ENCODE measurements at regions not wholly inside any gene's neighbourhood (a gene's known extent, or its start where the extent isn't known, plus 50 kb on each side); places are given as distances from the start of the nearest gene placed in this dataset.

- BruUV-seq (replicated peaks) = no TSS peak
- Histone ChIP-seq H4K20me1 (replicated peaks; ENCODE audit: control insufficient read depth, insufficient read depth, low read length) (no peaks in the 10 kb centered on the region), H3K9ac (ENCODE audit: insufficient read depth in 1 of 2, low read depth in 2 of 2, low read length in 2 of 2) (no peak overlapping the region), H3K27me3 (ENCODE audit: control insufficient read depth in 2 of 2, insufficient read depth in 2 of 2, low read length in 2 of 2) (peaks cover 28 to 63% of the 10 kb centered on the region in 2 experiments), H3K4me2 (ENCODE audit: insufficient read depth, low read length) (no peak overlapping the region), H3K79me2 (ENCODE audit: control insufficient read depth, insufficient read depth, low read length) (no peaks in the 10 kb centered on the region), H2AFZ (ENCODE audit: low read depth, low read length) (no peak overlapping the region), H3K4me1 (replicated peaks in 1 of 2; ENCODE audit: control insufficient read depth in 2 of 2, insufficient read depth in 2 of 2, low read length in 2 of 2) (peaks cover 0 to 7% of the 10 kb centered on the region in 2 experiments; a peak in 2 of 5 replicates), H3K9me1 (ENCODE audit: control insufficient read depth, insufficient read depth, low read length) (no peaks in the 10 kb centered on the region), H3K4me3 (no peak overlapping the region), H3K9me3 (replicated peaks; ENCODE audit: control insufficient read depth, insufficient read depth, low read depth, low read length) (no peaks in the 10 kb centered on the region), H3K27ac (ENCODE audit: extremely low read depth, low read depth, low read length) (no peak overlapping the region), H3K36me3 (ENCODE audit: control insufficient read depth, insufficient read depth, low read length) (no peaks in the 10 kb centered on the region)
- TF ChIP-seq TAF15 (IDR thresholded peaks at IDR 0.05; ENCODE audit: low read depth, low read length) (no peak), NEUROD1 (IDR thresholded peaks at IDR 0.05; ENCODE audit: borderline replicate concordance, low read depth, low read length, partially characterized antibody) (no peak), ZNF280B (CRISPR knock-in tag; IDR thresholded peaks at IDR 0.05) (no peak), ZNF740 (CRISPR knock-in tag; IDR thresholded peaks at IDR 0.05) (no peak), ZNF740 (tag; IDR thresholded peaks at IDR 0.05) (no peak), PPARD (CRISPR knock-in tag; IDR thresholded peaks at IDR 0.05) (no peak)
- DNase-seq (ENCODE audit: extremely low read depth in 1 of 4, low spot score in 3 of 4) = no peak
- no peak for FAIRE-seq
- 2% methylated on average over 7 of the region's 7 CpGs for WGBS (ENCODE audit: insufficient coverage, low coverage, missing lambda C conversion rate)
- no peak for ATAC-seq
- intact Hi-C loops (cut with micrococcal nuclease) (no loop called here), in situ Hi-C loops (cut with MboI) (no loop called here)
- ChIA-PET POLR2A (interaction anchor here (1.4 kb wide), 1 partner anchor 11 kb away, joined by 5 read pairs; no protein-coding TSS in a partner anchor), CTCF (ENCODE audit: low intra/inter-chr PET ratio) (no interaction called here)
These were observed 57.5 kb upstream of the PODXL start for GRCh38 chr7:131613909-131614308.
